H1 (cell line): ENCODE measurements at regions not wholly inside any gene's neighbourhood (a gene's known extent, or its start where the extent isn't known, plus 50 kb on each side); places are given as distances from the start of the nearest gene placed in this dataset.

Experiments
- CTCF ChIA-PET: fragments of 300-600 bp; sonication (Branson Sonifier 250); formaldehyde crosslinking; loops from one replicate; lab custom pipeline; 2021; ENCODE audit not compliant: partially characterized antibody; lab: Charles Lee
- POLR2A ChIA-PET: fragments of 300-600 bp; sonication (Branson Sonifier 250); formaldehyde crosslinking; loops from one replicate; lab custom pipeline; 2021; ENCODE audit warnings: inconsistent platforms; ENCODE audit not compliant: partially characterized antibody; lab: Charles Lee
- DNase-seq, 2 experiments: peaks; one replicate each; pipeline versions ENCODE4 v3.0.0 to v3.0.0-alpha.2; 2010 to 2022; ENCODE audit warnings: low spot score in 2 of 2, low read depth in 1 of 2, mixed read lengths in 1 of 2
- FAIRE-seq: peaks from 2 replicates; lab custom pipeline; 2011; peaks lifted over from hg19 to GRCh38; lab: Jason Lieb, UNC
- H2AFZ ChIP-seq: 2 replicates; pipeline ENCODE4 v1.8.1; 2012; ENCODE audit warnings: low read length, inconsistent platforms
- H2AK5ac ChIP-seq: 2 replicates; pipeline ENCODE4 v1.6.1; 2013; ENCODE audit warnings: low read depth, low read length
- H2BK120ac ChIP-seq: replicated peaks from 2 replicates; pipeline ENCODE3; 2013; ENCODE audit warnings: low read depth, low read length, inconsistent platforms
- H2BK12ac ChIP-seq: 2 replicates; pipeline ENCODE4 v1.6.1; 2013; ENCODE audit warnings: low read depth, low read length
- H2BK15ac ChIP-seq: 2 replicates; pipeline ENCODE4 v1.6.1; 2013; ENCODE audit warnings: low read length
- H2BK20ac ChIP-seq: 2 replicates; pipeline ENCODE4 v1.6.1; 2013; ENCODE audit warnings: low read length
- H2BK5ac ChIP-seq: 2 replicates; pipeline ENCODE4 v1.6.1; 2013; ENCODE audit warnings: low read depth, low read length
- H3K14ac ChIP-seq: 2 replicates; pipeline ENCODE4 v1.6.1; 2013; ENCODE audit warnings: inconsistent platforms; ENCODE audit not compliant: insufficient read length
- H3K18ac ChIP-seq: 2 replicates; pipeline ENCODE4 v1.6.1; 2013; ENCODE audit warnings: low read length; ENCODE audit errors: extremely low read depth
- H3K23ac ChIP-seq: 2 replicates; pipeline ENCODE4 v1.6.1; 2013; ENCODE audit warnings: inconsistent platforms; ENCODE audit not compliant: insufficient read length
- H3K23me2 ChIP-seq: 2 replicates; pipeline ENCODE4 v1.6.1; 2013; ENCODE audit warnings: low read depth, low read length
- H3K27ac ChIP-seq: 2 replicates; pipeline ENCODE4 v1.6.1; 2011; ENCODE audit warnings: low read depth, low read length, inconsistent platforms
- H3K27me3 ChIP-seq, 4 experiments: replicated peaks in 1 of 4; 1 replicate in 1 of 4; 2 replicates in 3 of 4; pipeline versions ENCODE4 v1.6.1 to v1.8.1; 2011 to 2013; ENCODE audit warnings: low read length in 3 of 4, mild to moderate bottlenecking in 3 of 4, inconsistent platforms in 2 of 4, mixed read lengths in 2 of 4, moderate library complexity in 1 of 4; ENCODE audit not compliant: control insufficient read depth in 3 of 4, insufficient read depth in 3 of 4; ENCODE audit errors: extremely low read depth in 1 of 4
- H3K36me3 ChIP-seq, 4 experiments: 2 replicates each; pipeline versions ENCODE4 v1.6.1 to v1.8.1; 2011 to 2013; ENCODE audit warnings: mild to moderate bottlenecking in 4 of 4, low read length in 3 of 4, moderate library complexity in 2 of 4, control low read depth in 1 of 4, inconsistent platforms in 1 of 4; ENCODE audit not compliant: insufficient read depth in 4 of 4, control insufficient read depth in 2 of 4
- H3K4ac ChIP-seq: replicated peaks from 2 replicates; pipeline ENCODE3; 2013; ENCODE audit warnings: low read length, low read depth, mixed read lengths, inconsistent platforms; ENCODE audit not compliant: insufficient read length
- H3K4me1 ChIP-seq, 4 experiments: replicated peaks in 1 of 4; 1 replicate in 1 of 4; 2 replicates in 3 of 4; pipeline versions ENCODE4 v1.6.1 to v1.8.1; 2011 to 2013; ENCODE audit warnings: low read length in 3 of 4, inconsistent platforms in 2 of 4, mixed read lengths in 1 of 4; ENCODE audit not compliant: insufficient read depth in 4 of 4, control insufficient read depth in 3 of 4
- H3K4me2 ChIP-seq, 2 experiments: 2 replicates each; pipeline versions ENCODE4 v1.6.1 to v1.8.1; 2011 to 2013; ENCODE audit warnings: low read depth in 2 of 2, low read length in 2 of 2, control low read depth in 1 of 2, inconsistent platforms in 1 of 2, mild to moderate bottlenecking in 1 of 2; ENCODE audit not compliant: insufficient read depth in 1 of 2
- H3K4me3 ChIP-seq, 4 experiments: fragments of 200-600, 300-600 bp in 1 of 4; sonication (generic), shearing (Covaris generic), sonication (Bioruptor Twin) in 1 of 4; 2 replicates each; pipeline versions ENCODE4 v1.5.1 to v1.8.1; 2011 to 2016; ENCODE audit warnings: low read length in 4 of 4, low read depth in 3 of 4, control low read depth in 2 of 4, inconsistent platforms in 2 of 4, mild to moderate bottlenecking in 2 of 4, mixed read lengths in 1 of 4, moderate library complexity in 1 of 4; ENCODE audit not compliant: insufficient read depth in 2 of 4; ENCODE audit errors: extremely low read depth in 1 of 4
- H3K56ac ChIP-seq: replicated peaks from 2 replicates; pipeline ENCODE3; 2013; ENCODE audit warnings: low read depth, mild to moderate bottlenecking, mixed read lengths, low read length, inconsistent platforms; ENCODE audit not compliant: insufficient read length
- H3K79me1 ChIP-seq: 2 replicates; pipeline ENCODE4 v1.6.1; 2013; ENCODE audit warnings: low read depth, low read length, control low read depth
- H3K79me2 ChIP-seq, 2 experiments: 2 replicates each; pipeline versions ENCODE4 v1.6.1 to v1.8.1; 2012 to 2013; ENCODE audit warnings: low read length in 2 of 2, mild to moderate bottlenecking in 2 of 2, inconsistent platforms in 1 of 2; ENCODE audit not compliant: insufficient read depth in 2 of 2, control insufficient read depth in 1 of 2
- H3K9ac ChIP-seq, 4 experiments: replicated peaks in 1 of 4; 1 replicate in 1 of 4; 2 replicates in 3 of 4; pipeline versions ENCODE4 v1.6.1 to v1.8.1; 2011 to 2013; ENCODE audit warnings: low read depth in 3 of 4, low read length in 3 of 4, control low read depth in 2 of 4, mild to moderate bottlenecking in 2 of 4, moderate library complexity in 2 of 4, inconsistent platforms in 1 of 4; ENCODE audit errors: extremely low read depth in 1 of 4
- H3K9me3 ChIP-seq, 2 experiments: 2 replicates each; pipeline versions ENCODE4 v1.6.1 to v1.8.1; 2012 to 2013; ENCODE audit warnings: mild to moderate bottlenecking in 2 of 2, moderate library complexity in 2 of 2, control low read depth in 1 of 2, inconsistent platforms in 1 of 2, low read depth in 1 of 2, low read length in 1 of 2, mixed read lengths in 1 of 2; ENCODE audit not compliant: insufficient read depth in 2 of 2
- H4K20me1 ChIP-seq, 2 experiments: replicated peaks in 1 of 2; 2 replicates each; pipeline versions ENCODE3 to v1.8.1; 2011 to 2013; ENCODE audit warnings: inconsistent platforms in 2 of 2, low read length in 2 of 2, mild to moderate bottlenecking in 1 of 2; ENCODE audit not compliant: insufficient read depth in 2 of 2, control insufficient read depth in 1 of 2
- H4K5ac ChIP-seq: 2 replicates; pipeline ENCODE4 v1.6.1; 2013; ENCODE audit warnings: low read length, low read depth, mixed read lengths, inconsistent platforms; ENCODE audit not compliant: insufficient read length
- H4K8ac ChIP-seq: 2 replicates; pipeline ENCODE4 v1.8.0; 2013; ENCODE audit warnings: mild to moderate bottlenecking, moderate library complexity, low read length, inconsistent platforms; ENCODE audit not compliant: insufficient read depth; ENCODE audit errors: extremely low read depth
- H4K91ac ChIP-seq: replicated peaks from 2 replicates; pipeline ENCODE3; 2013; ENCODE audit warnings: low read length, mixed read lengths, inconsistent platforms; ENCODE audit not compliant: insufficient read length
- ASH2L ChIP-seq: fragments of 200-600, 300-600 bp; sonication (generic); IDR thresholded peaks from one replicate; pipeline ENCODE4 v1.7.1; 2017; ENCODE audit warnings: low read length
- ATF2 ChIP-seq: IDR thresholded peaks from 2 replicates; pipeline ENCODE4 v1.6.1; 2012; ENCODE audit warnings: low read length, inconsistent platforms
- BRCA1 ChIP-seq: IDR thresholded peaks from 2 replicates; pipeline ENCODE4 v1.6.1; 2012; ENCODE audit warnings: low read depth, low read length, improper control_type of control experiment
- CBX8 ChIP-seq: fragments of 300-800, 300-1000 bp; sonication (generic); IDR thresholded peaks from 2 replicates; pipeline ENCODE4 v1.7.1; 2016; ENCODE audit warnings: low read depth, low read length, borderline replicate concordance
- CTBP2 ChIP-seq: IDR thresholded peaks from 2 replicates; pipeline ENCODE4 v1.7.0; 2011; ENCODE audit warnings: borderline replicate concordance, mild to moderate bottlenecking, moderate library complexity, mixed read lengths, low read length; ENCODE audit not compliant: insufficient read depth, insufficient read length
- EP300 ChIP-seq, 2 experiments: IDR thresholded peaks; 1 replicate in 1 of 2; 2 replicates in 1 of 2; pipeline ENCODE4 v1.6.1; 2011 to 2012; ENCODE audit warnings: low read depth in 2 of 2, low read length in 2 of 2, mild to moderate bottlenecking in 2 of 2, borderline replicate concordance in 1 of 2, inconsistent platforms in 1 of 2, moderate library complexity in 1 of 2
- RFX5 ChIP-seq: IDR thresholded peaks from 2 replicates; pipeline ENCODE4 v1.6.1; 2011; ENCODE audit warnings: low read depth, low read length, improper control_type of control experiment, borderline replicate concordance
- SP2 ChIP-seq: IDR thresholded peaks from 2 replicates; pipeline ENCODE4 v1.6.1; 2012; ENCODE audit warnings: mild to moderate bottlenecking, low read length, inconsistent platforms
- USF2 ChIP-seq: IDR thresholded peaks from 2 replicates; pipeline ENCODE4 v1.6.1; 2011; ENCODE audit warnings: low read length, improper control_type of control experiment
- WGBS, 2 experiments: shearing (Covaris generic) in 1 of 2; methylation state at CpG; one replicate each; pipeline versions ENCODE4 v1.1.6 to v1.1.7; 2013 to 2015; ENCODE audit warnings: low lambda C conversion rate in 2 of 2, mixed read lengths in 2 of 2, inconsistent platforms in 1 of 2, low coverage in 1 of 2, missing lambda C conversion rate in 1 of 2; ENCODE audit not compliant: insufficient replicate concordance in 2 of 2, insufficient coverage in 1 of 2, insufficient read length in 1 of 2; ENCODE audit errors: extremely low coverage in 1 of 2, missing lambda C conversion rate in 1 of 2; 5-methylcytosine and 5-hydroxymethylcytosine counted together

- no peaks in the 10 kb centered on the region for H3K79me2 ChIP-seq
- no peak overlapping the region for H3K4me2 ChIP-seq
- POLR2A ChIA-PET, result no interaction called here
- H4K91ac ChIP-seq, result no peak overlapping the region
- H3K9me3 ChIP-seq, result no peaks in the 10 kb centered on the region
- no peaks in the 10 kb centered on the region for H4K20me1 ChIP-seq
- H3K27me3 ChIP-seq, result no peaks in the 10 kb centered on the region
- no peak overlapping the region for H2BK12ac ChIP-seq
- H3K4me1 ChIP-seq, result no peaks in the 10 kb centered on the region
- H3K23ac ChIP-seq, result no peak overlapping the region
- no peak overlapping the region for H3K27ac ChIP-seq
- no peak overlapping the region for H2BK120ac ChIP-seq
- H3K36me3 ChIP-seq, result no peaks in the 10 kb centered on the region
- H3K4ac ChIP-seq, result no peak overlapping the region
- H3K18ac ChIP-seq, result no peak overlapping the region
- WGBS, 2 experiments, result 96% methylated on average over 1 of the region's 1 CpG; no CpG with 5 or more reads in 1 of the 2 experiments
- H2BK20ac ChIP-seq, result no peak overlapping the region
- no peak for DNase-seq
- no peaks in the 10 kb centered on the region for H3K79me1 ChIP-seq
- no peak overlapping the region for H3K9ac ChIP-seq
- H4K5ac ChIP-seq, result no peak overlapping the region
- CTCF ChIA-PET, result interaction anchor here (1.2 kb wide), 1 partner anchor 41 kb away, joined by 5 read pairs; no protein-coding TSS in a partner anchor
- H3K23me2 ChIP-seq, result no peaks in the 10 kb centered on the region
- H4K8ac ChIP-seq, result no peak overlapping the region
- H3K14ac ChIP-seq, result no peak overlapping the region
- H3K4me3 ChIP-seq, result no peak overlapping the region
- H2AFZ ChIP-seq, result no peak overlapping the region
- H2BK5ac ChIP-seq, result no peak overlapping the region
- no peak overlapping the region for H2AK5ac ChIP-seq
- no peak for FAIRE-seq
- no peak overlapping the region for H2BK15ac ChIP-seq
- H3K56ac ChIP-seq, result no peak overlapping the region
- TF ChIP-seq SP2, result no peak
- TF ChIP-seq BRCA1, result no peak
- TF ChIP-seq ASH2L, result no peak
- TF ChIP-seq CTBP2, result no peak
- no peak for TF ChIP-seq CBX8
- no peak for TF ChIP-seq EP300 (IDR thresholded peaks at IDR 0.05; ENCODE audit: borderline replicate concordance in 1 of 2, low read depth in 2 of 2, low read length in 2 of 2)
- TF ChIP-seq RFX5, result no peak
- TF ChIP-seq ATF2, result no peak
- TF ChIP-seq USF2, result no peak
Observed at GRCh38 chr16:63223851-63224250, 1187.6 kb upstream of the CDH8 start.
